MCF 10A (cell line): ENCODE measurements at regions not wholly inside any gene's neighbourhood (a gene's known extent, or its start where the extent isn't known, plus 50 kb on each side); places are given as distances from the start of the nearest gene placed in this dataset.

Source experiments
- BruUV-seq: library from RNA; stranded (reverse); fragments of 400-500 nt; replicated peaks from 2 replicates; lab custom pipeline; 2021; lab: Mats Ljungman, UMichigan
- CTCF ChIA-PET: fragments of 300-600 bp; sonication (Branson Sonifier 250); formaldehyde crosslinking; extraction: SDS; loops from one replicate; lab custom pipeline; 2021; ENCODE audit warnings: antibody characterized with exemption, inconsistent platforms; lab: Yijun Ruan, JAX
- POLR2A ChIA-PET: fragments of 300-600, 350-650 bp; sonication (Branson Sonifier 250); formaldehyde crosslinking; extraction: SDS; loops from one replicate; lab custom pipeline; 2020; ENCODE audit warnings: antibody characterized with exemption, inconsistent platforms; lab: Yijun Ruan, JAX
- DNase-seq: peaks from one replicate; pipeline ENCODE4 v3.0.0-alpha.2; 2018; ENCODE audit not compliant: unreplicated experiment
- H3K27ac Mint-ChIP-seq: one replicate; pipeline ENCODE4 v1.8.0; 2022; ENCODE audit warnings: mild to moderate bottlenecking, low read depth, mixed read lengths; ENCODE audit not compliant: unreplicated experiment
- H3K27me3 Mint-ChIP-seq: one replicate; pipeline ENCODE4 v1.8.0; 2022; ENCODE audit warnings: mixed read lengths; ENCODE audit not compliant: insufficient read depth, unreplicated experiment
- H3K36me3 Mint-ChIP-seq: one replicate; pipeline ENCODE4 v1.8.0; 2022; ENCODE audit warnings: mild to moderate bottlenecking, moderate library complexity, mixed read lengths; ENCODE audit not compliant: insufficient read depth, unreplicated experiment
- H3K4me1 Mint-ChIP-seq: one replicate; pipeline ENCODE4 v1.8.0; 2022; ENCODE audit warnings: mixed read lengths; ENCODE audit not compliant: insufficient read depth, unreplicated experiment
- H3K4me3 Mint-ChIP-seq: one replicate; pipeline ENCODE4 v1.8.0; 2022; ENCODE audit warnings: mild to moderate bottlenecking, moderate library complexity, mixed read lengths; ENCODE audit not compliant: unreplicated experiment
- H3K9me3 Mint-ChIP-seq: one replicate; pipeline ENCODE4 v1.8.0; 2022; ENCODE audit warnings: mixed read lengths; ENCODE audit not compliant: unreplicated experiment
- CTCF ChIP-seq: fragments of 200-600 bp; IDR thresholded peaks from one replicate; pipeline ENCODE4 v1.8.0; 2022; ENCODE audit warnings: antibody characterized with exemption, mild to moderate bottlenecking; ENCODE audit not compliant: unreplicated experiment
- intact Hi-C: fragments of 100-400 bp; cut with micrococcal nuclease; formaldehyde crosslinking; loops from 2 replicates; pipeline ENCODE4 v1.14.1; 2022

GRCh38 chr6:90982051-90982450, 395.2 kb upstream of the MAP3K7 start:
- Mint-ChIP-seq H3K4me1 (peaks cover 6% of the 10 kb centered on the region), H3K4me3 (no peak overlapping the region), H3K27me3 (peaks cover 27% of the 10 kb centered on the region), H3K9me3 (no peaks in the 10 kb centered on the region), H3K27ac (no peak overlapping the region), H3K36me3 (no peaks in the 10 kb centered on the region)
- POLR2A ChIA-PET: no interaction called here
- BruUV-seq: no TSS peak
- no peak for DNase-seq
- no peak for TF ChIP-seq CTCF
- intact Hi-C loops: no loop called here
- CTCF ChIA-PET: interaction anchor here (0.6 to 1.2 kb wide), 3 partner anchors 9 to 264 kb away, joined by 3 to 5 read pairs (median 5); no protein-coding TSS in a partner anchor

GRCh38 chr6:90978046-90978445, 391.2 kb upstream of the MAP3K7 start:
- POLR2A ChIA-PET: no interaction called here
- Mint-ChIP-seq H3K4me1 (no peaks in the 10 kb centered on the region), H3K9me3 (no peaks in the 10 kb centered on the region), H3K4me3 (no peak overlapping the region), H3K36me3 (no peaks in the 10 kb centered on the region), H3K27ac (no peak overlapping the region), H3K27me3 (peaks cover 5% of the 10 kb centered on the region)
- CTCF ChIA-PET: interaction anchor here (0.5 to 0.7 kb wide), 2 partner anchors 27 to 148 kb away, joined by 3 read pairs; no protein-coding TSS in a partner anchor
- intact Hi-C loops: no loop called here
- no peak for DNase-seq
- no TSS peak for BruUV-seq
- TF ChIP-seq CTCF: no peak

GRCh38 chr6:90977513-90977912, 390.6 kb upstream of the MAP3K7 start:
- H3K4me3 Mint-ChIP-seq: no peak overlapping the region
- TF ChIP-seq CTCF: no peak
- H3K4me1 Mint-ChIP-seq: no peaks in the 10 kb centered on the region
- ChIA-PET CTCF (interaction anchor here (0.5 to 1.5 kb wide), 2 partner anchors 11 to 27 kb away, joined by 3 to 5 read pairs; no protein-coding TSS in a partner anchor), POLR2A (no interaction called here)
- intact Hi-C loops: no loop called here
- no peaks in the 10 kb centered on the region for H3K36me3 Mint-ChIP-seq
- BruUV-seq: no TSS peak
- no peak for DNase-seq
- no peaks in the 10 kb centered on the region for H3K27me3 Mint-ChIP-seq
- no peaks in the 10 kb centered on the region for H3K9me3 Mint-ChIP-seq
- no peak overlapping the region for H3K27ac Mint-ChIP-seq

GRCh38 chr6:90976341-90976740, 389.5 kb upstream of the MAP3K7 start:
- intact Hi-C loops: no loop called here
- H3K9me3 Mint-ChIP-seq: no peaks in the 10 kb centered on the region
- no peaks in the 10 kb centered on the region for H3K4me1 Mint-ChIP-seq
- TF ChIP-seq CTCF: no peak
- ChIA-PET POLR2A (no interaction called here), CTCF (interaction anchor here (1.2 to 1.5 kb wide), 2 partner anchors 9 to 36 kb away, joined by 5 to 7 read pairs; no protein-coding TSS in a partner anchor)
- H3K4me3 Mint-ChIP-seq: no peak overlapping the region
- no peak overlapping the region for H3K27ac Mint-ChIP-seq
- H3K27me3 Mint-ChIP-seq: peaks cover 5% of the 10 kb centered on the region
- no TSS peak for BruUV-seq
- no peaks in the 10 kb centered on the region for H3K36me3 Mint-ChIP-seq
- DNase-seq: no peak
